ENCODE measurements at regions not wholly inside any gene's neighbourhood (a gene's known extent, or its start where the extent isn't known, plus 50 kb on each side); places are given as distances from the start of the nearest gene placed in this dataset.

- H3K4me3 ChIP-seq (ENCODE audit: low read depth, poor library complexity, severe bottlenecking): no peak overlapping the region
- DNase-seq (ENCODE audit: low spot score in 2 of 2): no peak
- intact Hi-C loops (cut with DNase I; ENCODE audit: low total_unique reads): no loop called here
- 38 to 47% methylated on average over 1 of the region's 1 CpG for WGBS, 2 donors
- TF ChIP-seq CTCF (IDR thresholded peaks at IDR 0.05): no peak
- no peak for TF ChIP-seq POLR2A (IDR thresholded peaks at IDR 0.05)
These were observed 863.2 kb upstream of the CHAC2 start for GRCh38 chr2:52904355-52904891.

GRCh38 chr2:52897511-52898044 is 870.0 kb upstream of the CHAC2 start:
- WGBS, 2 donors: 69 to 73% methylated on average over 2 of the region's 2 CpGs
- no peak for DNase-seq (ENCODE audit: low spot score in 2 of 2)
- TF ChIP-seq POLR2A (IDR thresholded peaks at IDR 0.05): no peak
- TF ChIP-seq CTCF (IDR thresholded peaks at IDR 0.05): no peak
- H3K4me3 ChIP-seq (ENCODE audit: low read depth, poor library complexity, severe bottlenecking): no peak overlapping the region
- intact Hi-C loops (cut with DNase I; ENCODE audit: low total_unique reads): no loop called here

- intact Hi-C loops (cut with DNase I; ENCODE audit: low total_unique reads): no loop called here
- DNase-seq (ENCODE audit: low spot score in 2 of 2): no peak
- no peak overlapping the region for H3K4me3 ChIP-seq (ENCODE audit: low read depth, poor library complexity, severe bottlenecking)
- WGBS, 2 donors: 73 to 74% methylated on average over 4 of the region's 4 CpGs
- TF ChIP-seq POLR2A (IDR thresholded peaks at IDR 0.05) (no peak), CTCF (IDR thresholded peaks at IDR 0.05) (no peak)
These were observed 871.8 kb upstream of the CHAC2 start for GRCh38 chr2:52895726-52896340.

- no peak for TF ChIP-seq CTCF (IDR thresholded peaks at IDR 0.05)
- TF ChIP-seq POLR2A (IDR thresholded peaks at IDR 0.05): no peak
- 92 to 94% methylated on average over 3 of the region's 3 CpGs for WGBS, 2 donors
- H3K4me3 ChIP-seq (ENCODE audit: low read depth, poor library complexity, severe bottlenecking): no peak overlapping the region
- intact Hi-C loops (cut with DNase I; ENCODE audit: low total_unique reads): no loop called here
- no peak for DNase-seq (ENCODE audit: low spot score in 2 of 2)
These were observed 881.0 kb upstream of the CHAC2 start for GRCh38 chr2:52886556-52886955.

- intact Hi-C loops (cut with DNase I; ENCODE audit: low total_unique reads): no loop called here
- no peak for TF ChIP-seq CTCF (IDR thresholded peaks at IDR 0.05)
- no peak for TF ChIP-seq POLR2A (IDR thresholded peaks at IDR 0.05)
- no peak for DNase-seq (ENCODE audit: low spot score in 2 of 2)
- no peak overlapping the region for H3K4me3 ChIP-seq (ENCODE audit: low read depth, poor library complexity, severe bottlenecking)
- 69% methylated on average over 3 of the region's 3 CpGs for WGBS, 2 donors
These were observed 882.7 kb upstream of the CHAC2 start for GRCh38 chr2:52884761-52885352.

Measured in lower leg skin (tissue), 4 donors.